Suppressor macrophage treated with lipopolysaccharide for 1 hour (primary cell): ENCODE measurements at regions not wholly inside any gene's neighbourhood (a gene's known extent, or its start where the extent isn't known, plus 50 kb on each side); places are given as distances from the start of the nearest gene placed in this dataset.

ENCODE experiments used
- DNase-seq, 3 donors: peaks; one replicate each; pipeline ENCODE4 v3.0.0-alpha.2; 2020 to 2022

DNA sequence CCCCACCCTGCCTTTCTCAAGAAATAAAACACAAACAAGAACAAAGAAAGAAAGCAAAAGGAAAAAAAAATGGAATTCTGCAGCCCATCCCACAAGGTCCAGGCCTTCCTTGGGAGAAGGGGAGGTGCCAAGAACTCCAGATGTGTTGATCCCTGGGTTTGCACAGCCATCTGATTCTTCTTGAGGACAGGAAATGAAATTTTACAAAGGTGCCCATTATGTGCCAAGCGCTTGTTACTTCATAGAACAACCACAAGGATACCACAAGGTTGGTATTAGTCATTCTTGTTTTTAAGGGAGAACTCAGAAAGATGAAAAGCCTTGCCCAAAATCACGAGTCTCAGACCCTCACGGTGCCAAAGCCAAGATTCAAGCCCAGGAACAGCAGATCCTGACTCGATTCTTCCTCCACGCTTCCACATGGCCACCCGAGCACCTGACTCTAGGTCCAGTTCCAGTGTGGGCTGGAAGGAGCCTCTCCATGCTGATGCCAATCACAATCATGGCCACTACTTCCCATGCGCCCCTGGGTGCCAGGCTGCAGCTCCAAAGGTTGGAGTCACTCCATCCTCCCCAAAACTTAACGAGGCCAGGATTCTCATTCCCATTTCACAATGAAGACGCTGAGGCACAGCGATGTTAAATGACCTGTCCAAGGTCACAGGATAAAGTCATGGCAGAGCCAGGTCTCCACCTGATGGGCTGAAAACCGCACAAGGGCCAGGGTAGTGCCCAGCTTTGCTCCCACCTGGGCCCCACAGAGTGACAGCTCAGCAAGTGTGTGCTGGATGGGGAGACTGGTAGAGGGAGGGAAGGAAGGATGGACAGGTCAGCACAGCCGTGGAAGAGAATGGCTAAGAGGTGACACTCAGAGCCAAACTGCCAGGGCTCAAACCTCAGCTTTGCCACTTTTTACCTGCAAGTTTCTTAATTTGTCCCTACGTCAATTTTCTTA is 66.7 kb upstream of the TOP1 start:
- DNase-seq, result peak; percentile 17 to 51 (median 35)

DNA sequence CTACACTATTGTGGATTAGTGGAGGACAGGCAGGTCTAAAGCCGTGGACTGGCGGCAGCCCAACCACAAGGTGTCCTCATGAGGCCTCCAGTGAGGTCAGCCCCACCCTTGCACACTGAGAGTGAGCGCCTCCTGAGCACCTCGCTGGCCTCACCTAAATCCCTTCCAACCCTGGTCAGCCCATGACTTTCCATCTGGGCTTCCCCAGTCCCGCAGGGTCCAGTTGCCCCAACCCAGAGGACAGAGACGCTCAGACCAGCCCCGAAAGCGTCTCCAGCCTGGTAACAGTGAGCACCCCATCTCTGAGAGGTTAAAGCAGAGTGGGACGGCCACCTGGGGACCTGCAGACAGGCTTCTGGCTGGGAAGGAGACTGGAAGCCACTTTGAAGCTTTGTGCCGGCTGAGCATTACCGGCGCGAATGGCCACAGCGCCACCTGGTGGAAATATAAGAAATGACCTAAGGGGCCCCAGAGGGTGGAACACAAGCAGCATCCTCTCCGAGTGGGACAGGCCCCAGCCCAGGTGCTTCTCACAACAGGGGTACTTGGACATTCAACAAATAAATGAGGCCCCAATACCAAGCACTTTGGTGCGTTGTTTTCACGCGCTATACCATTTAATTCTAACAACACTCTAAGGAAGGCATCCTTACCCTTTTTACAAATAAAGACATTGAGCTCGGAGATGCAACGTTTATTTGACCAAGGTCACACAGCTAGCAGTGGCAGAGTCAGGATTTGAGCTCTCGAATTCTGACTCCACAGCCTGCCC is 65.7 kb upstream of the TOP1 start:
- DNase-seq, result peak; percentile 79 to 85 (median 82)

DNA sequence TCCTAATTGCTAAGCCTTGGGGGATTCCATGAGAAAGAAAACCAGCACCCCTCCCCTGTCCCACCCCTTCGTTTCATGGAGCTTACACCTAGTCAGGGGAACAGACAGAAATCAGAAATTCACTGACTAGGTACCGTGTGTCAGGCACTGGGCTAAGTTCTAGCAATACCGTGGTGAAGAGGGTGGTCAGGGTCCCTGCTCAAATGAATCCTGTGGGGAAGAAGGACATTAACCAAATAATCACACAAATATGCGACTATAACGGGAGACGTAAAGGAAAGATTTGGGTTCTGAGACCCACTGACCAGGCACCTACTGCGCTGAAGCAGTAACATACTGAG is 65.1 kb upstream of the TOP1 start:
- no peak for DNase-seq

DNA sequence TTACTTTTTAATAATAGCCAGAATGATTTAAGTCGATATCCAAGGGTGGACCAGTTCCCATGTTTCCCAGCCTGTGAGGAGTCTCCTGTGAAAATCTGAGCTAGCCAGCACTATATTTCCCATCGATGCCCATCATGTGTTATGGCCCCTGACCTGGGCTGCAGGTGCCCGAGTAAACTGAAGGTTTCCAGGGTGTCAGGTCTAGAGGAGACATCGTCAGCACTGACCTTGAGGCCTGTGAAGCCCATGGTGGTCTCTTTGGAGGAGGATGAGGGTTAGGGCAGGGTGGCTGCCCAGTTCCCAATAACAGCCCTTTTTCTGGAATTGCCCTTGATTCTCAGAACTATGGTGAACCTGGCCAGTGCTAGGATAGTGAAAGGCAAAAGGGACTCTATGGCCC is 63.0 kb upstream of the TOP1 start:
- DNase-seq, result no peak

DNA sequence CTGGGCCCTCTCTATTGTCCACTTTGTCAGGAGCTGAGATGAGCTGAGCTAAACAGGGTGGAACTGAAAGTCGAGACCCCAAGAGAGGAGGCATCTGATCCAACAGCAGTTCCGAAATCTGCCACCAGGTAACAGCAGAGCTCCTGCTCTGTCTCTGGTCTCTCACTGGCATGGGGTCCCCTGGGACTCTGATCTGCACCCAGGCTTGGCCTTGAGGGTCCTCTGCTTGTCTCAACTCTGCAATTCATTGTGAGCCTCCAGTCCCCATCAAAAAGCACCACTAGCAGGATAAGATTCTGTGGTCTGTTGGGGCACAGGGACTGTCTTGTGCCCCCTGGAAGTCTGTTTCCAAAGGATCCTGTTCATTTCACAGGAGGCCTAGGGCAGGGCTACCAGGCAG is 62.5 kb upstream of the TOP1 start:
- DNase-seq, result no peak

DNA sequence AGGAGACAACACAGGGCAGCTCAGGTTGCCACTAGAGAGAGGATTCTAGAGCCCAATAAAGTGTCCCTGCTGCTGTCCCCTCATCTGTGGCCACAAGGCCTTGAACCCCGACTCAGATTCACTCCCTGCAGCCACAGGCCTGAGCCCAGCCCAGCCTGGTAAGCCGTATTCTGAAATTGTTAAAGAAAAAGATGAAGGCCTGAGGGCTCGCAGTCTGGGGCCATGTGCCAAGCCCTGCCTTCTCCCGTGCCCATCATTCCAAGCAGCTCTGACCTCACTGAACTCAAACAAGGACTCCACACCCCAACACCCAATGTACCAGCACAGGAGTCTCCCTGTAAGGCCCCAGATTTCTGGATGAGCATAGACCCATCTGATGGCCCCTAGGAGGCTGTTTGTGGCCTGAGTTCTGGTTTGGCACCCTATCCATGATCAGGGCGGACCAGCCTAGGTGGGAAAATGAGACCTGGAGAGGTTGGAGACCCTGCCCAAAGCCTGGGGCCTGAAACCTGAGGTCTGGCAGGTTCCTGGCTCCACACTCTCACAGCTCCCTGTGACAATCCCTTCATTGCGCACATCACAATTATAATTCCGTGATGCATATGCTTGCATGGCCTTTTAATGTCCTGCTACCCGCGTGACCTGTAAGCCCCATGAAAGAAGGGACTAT is 62.0 kb upstream of the TOP1 start:
- no peak for DNase-seq

DNA sequence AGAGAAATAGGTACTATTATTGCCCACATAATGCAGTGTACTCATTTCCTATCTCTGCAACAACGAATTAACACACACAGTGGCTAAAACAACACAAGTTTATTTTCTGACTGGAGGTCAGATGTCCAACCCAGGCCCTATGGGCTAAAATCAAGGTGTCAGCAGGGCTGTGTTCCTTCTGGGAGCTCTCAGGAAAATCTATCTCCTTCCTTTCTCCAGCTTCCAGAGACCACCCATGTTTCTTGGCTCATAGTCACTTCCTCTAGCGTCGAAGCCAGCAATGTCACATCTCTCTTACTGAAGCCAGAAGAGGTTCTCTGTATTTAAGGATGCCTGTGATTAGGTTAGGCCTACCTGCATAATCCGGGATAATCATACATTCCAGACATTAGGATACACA is 60.9 kb upstream of the TOP1 start:
- no peak for DNase-seq

DNA sequence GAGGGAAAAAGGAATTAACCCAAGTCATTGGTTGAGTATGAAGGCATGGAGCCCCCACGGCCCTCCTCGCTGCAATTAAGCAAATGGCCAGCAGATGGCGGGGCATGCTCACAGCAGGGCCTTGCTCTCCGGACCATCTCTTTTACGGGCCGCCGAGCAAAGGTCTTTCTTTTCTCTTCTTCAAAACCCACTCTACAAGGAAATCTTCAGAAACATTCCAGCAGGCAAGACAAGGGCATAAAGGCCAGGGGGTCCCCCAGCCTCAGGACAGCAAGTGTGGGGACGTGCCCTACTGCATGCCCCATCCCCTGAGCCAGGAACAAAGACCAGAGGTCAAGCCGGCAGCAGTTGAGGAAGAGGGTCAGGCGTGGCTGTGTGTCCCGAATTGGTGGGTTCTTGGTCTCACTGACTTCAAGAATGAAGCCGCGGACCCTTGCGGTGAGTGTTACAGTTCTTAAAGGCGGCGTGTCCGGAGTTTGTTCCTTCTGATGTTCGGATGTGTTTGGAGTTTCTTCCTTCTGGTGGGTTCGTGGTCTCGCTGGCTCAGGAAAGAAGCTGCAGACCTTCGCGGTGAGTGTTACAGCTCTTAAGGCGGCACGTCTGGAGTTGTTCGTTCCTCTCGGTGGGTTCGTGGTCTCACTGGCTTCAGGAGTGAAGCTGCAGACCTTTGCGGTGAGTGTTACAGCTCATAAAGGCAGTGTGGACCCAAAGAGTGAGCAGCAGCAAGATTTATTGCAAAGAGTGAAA is 59.6 kb upstream of the TOP1 start:
- DNase-seq, result peak; percentile 85 to 89 (median 89)

DNA sequence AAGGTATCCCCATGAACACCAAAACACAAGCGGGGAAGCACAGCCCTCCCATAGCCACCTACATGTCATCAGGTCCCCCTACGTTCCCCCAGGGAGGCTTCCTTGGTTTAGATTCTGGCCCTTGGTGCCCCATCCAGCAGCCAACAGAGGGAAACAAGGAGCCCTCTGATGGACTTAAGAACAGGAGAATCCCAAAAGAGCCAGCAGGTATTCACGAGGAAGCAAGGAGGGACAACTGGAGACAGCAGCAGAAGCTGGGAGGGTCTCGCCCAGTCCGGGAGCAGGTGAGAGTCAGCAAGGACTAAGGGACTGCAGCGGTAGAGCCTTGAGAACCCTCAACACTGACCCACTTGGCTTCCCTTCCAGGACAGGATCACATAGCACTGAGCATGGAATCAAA is 58.4 kb upstream of the TOP1 start:
- no peak for DNase-seq

DNA sequence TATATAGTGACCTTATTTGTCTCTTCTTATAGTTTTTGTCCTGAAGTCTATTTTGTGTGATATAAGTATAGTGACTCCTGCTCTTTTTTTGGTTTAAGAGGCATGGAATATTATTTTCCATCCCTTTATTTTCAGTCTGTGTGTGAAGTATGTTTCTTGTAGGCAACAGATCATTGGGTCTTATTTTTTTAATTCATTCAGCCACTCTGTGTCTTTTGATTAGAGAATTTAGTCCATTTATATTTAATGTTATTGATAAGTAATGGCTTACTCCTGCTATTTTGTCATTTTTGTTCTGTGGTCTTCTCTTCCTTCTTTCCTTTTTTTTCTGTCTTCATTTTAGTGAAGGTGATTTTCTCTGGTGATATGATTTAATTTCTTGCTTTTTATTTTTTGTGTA is 51.4 kb upstream of the TOP1 start:
- DNase-seq, result no peak

DNA sequence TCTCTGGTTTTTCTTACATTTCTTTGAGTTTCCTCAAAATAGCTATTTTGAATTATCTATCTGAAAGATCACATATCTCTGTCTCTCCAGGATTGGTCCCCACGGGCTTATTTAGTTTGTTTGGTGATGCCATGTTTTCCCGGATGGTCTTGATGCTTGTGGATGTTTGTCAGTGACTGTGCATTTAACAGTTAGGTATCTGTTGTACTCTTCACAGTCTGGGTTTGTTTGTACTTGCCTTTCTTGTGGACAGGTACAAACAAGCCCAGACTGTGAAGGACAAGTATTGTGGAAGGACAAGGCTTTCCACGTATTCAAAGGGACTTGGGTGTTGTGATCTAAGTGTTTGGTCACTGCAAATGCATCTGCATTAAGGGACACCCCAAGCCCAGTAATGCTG is 49.9 kb upstream of the TOP1 start:
- DNase-seq, result no peak
